ENCODE measurements at regions not wholly inside any gene's neighbourhood (a gene's known extent, or its start where the extent isn't known, plus 50 kb on each side); places are given as distances from the start of the nearest gene placed in this dataset.
"Not testable (repeated sequence)": the region's sequence is repeated elsewhere in the genome, so short reads cannot be mapped to it uniquely, and the experiment has no call there.

GRCh38 chr14:58994130-58994529 lies 194.3 kb upstream of the DAAM1 start:
- H3K36me3 Mint-ChIP-seq, result no peaks in the 10 kb centered on the region
- no peaks in the 10 kb centered on the region for H3K27me3 Mint-ChIP-seq
- H3K4me1 Mint-ChIP-seq, result no peaks in the 10 kb centered on the region
- ATAC-seq (replicated peaks), result no peak
- H3K4me3 Mint-ChIP-seq, result no peak overlapping the region
- H3K27ac Mint-ChIP-seq, result no peak overlapping the region
- peaks cover 12 to 15% of the 10 kb centered on the region in 2 donors for H3K9me3 Mint-ChIP-seq
- no peak for DNase-seq

DNA sequence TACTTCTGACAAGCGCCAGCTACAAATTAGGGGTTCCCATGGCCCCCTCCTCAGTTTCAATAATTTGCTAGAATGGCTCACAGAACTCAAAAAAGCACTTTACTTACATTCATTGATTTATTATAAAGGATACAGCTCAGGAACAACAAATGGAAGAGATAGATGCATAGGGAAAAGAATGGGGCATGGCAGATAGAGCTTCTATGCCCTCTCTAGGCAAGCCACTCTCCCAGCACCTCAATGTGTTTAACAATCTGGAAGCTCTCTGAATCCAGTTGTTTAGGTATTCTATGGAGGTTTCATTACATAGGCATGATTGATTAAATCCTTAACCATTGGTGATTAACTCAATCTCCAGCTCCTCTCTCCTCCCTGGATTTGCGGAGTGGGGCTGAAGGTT lies 184.5 kb upstream of the DAAM1 start:
- peaks cover 0 to 12% of the 10 kb centered on the region in 2 donors for H3K27me3 Mint-ChIP-seq
- no peak for ATAC-seq (replicated peaks)

GRCh38 chr14:59006179-59006578 lies 182.3 kb upstream of the DAAM1 start:
- H3K9me3 Mint-ChIP-seq; H3K4me3 Mint-ChIP-seq; H3K36me3 Mint-ChIP-seq; ATAC-seq (replicated peaks); H3K4me1 Mint-ChIP-seq; DNase-seq; H3K27ac Mint-ChIP-seq: not testable (repeated sequence)
- H3K27me3 Mint-ChIP-seq, result peaks cover 0 to 12% of the 10 kb centered on the region in 2 donors

More for the DNA sequence above, 184.5 kb upstream of the DAAM1 start:
- no peak overlapping the region for H3K27ac Mint-ChIP-seq
- H3K9me3 Mint-ChIP-seq, result peaks cover 4 to 7% of the 10 kb centered on the region in 2 donors
- no peak overlapping the region for H3K4me3 Mint-ChIP-seq
- H3K36me3 Mint-ChIP-seq, result peaks cover 1 to 3% of the 10 kb centered on the region in 2 donors
- H3K4me1 Mint-ChIP-seq, result no peaks in the 10 kb centered on the region
- no peak for DNase-seq

- H3K4me3 Mint-ChIP-seq, result no peak overlapping the region
- no peak for DNase-seq
- H3K36me3 Mint-ChIP-seq, result peaks cover 1 to 3% of the 10 kb centered on the region in 2 donors
- H3K27me3 Mint-ChIP-seq, result peaks cover 0 to 8% of the 10 kb centered on the region in 2 donors
- H3K4me1 Mint-ChIP-seq, result no peaks in the 10 kb centered on the region
- ATAC-seq (replicated peaks), result no peak
- no peak overlapping the region for H3K27ac Mint-ChIP-seq
- H3K9me3 Mint-ChIP-seq, result peaks cover 18% of the 10 kb centered on the region in 2 donors
Measured at GRCh38 chr14:59009967-59010366, 178.5 kb upstream of the DAAM1 start.

GRCh38 chr14:59013672-59014298 lies 174.7 kb upstream of the DAAM1 start:
- H3K9me3 Mint-ChIP-seq, result peaks cover 14% of the 10 kb centered on the region in 2 donors
- no peak for ATAC-seq (replicated peaks)
- no peak for DNase-seq

GRCh38 chr14:59015482-59015881 lies 173.0 kb upstream of the DAAM1 start:
- Mint-ChIP-seq H3K27me3 (no peaks in the 10 kb centered on the region), H3K36me3 (no peaks in the 10 kb centered on the region), H3K4me3 (no peak overlapping the region), H3K9me3 (peaks cover 10 to 14% of the 10 kb centered on the region in 2 donors), H3K27ac (no peak overlapping the region), H3K4me1 (no peaks in the 10 kb centered on the region)
- ATAC-seq (replicated peaks) (no peak), DNase-seq (no peak)

More at GRCh38 chr14:59013672-59014298, 174.7 kb upstream of the DAAM1 start:
- Mint-ChIP-seq H3K27ac (no peak overlapping the region), H3K27me3 (no peaks in the 10 kb centered on the region), H3K4me1 (no peaks in the 10 kb centered on the region), H3K36me3 (no peaks in the 10 kb centered on the region), H3K4me3 (no peak overlapping the region)

GRCh38 chr14:59017285-59017965 lies 171.0 kb upstream of the DAAM1 start:
- ATAC-seq (replicated peaks), result no peak
- Mint-ChIP-seq H3K4me1 (no peaks in the 10 kb centered on the region), H3K9me3 (peaks cover 6 to 12% of the 10 kb centered on the region in 2 donors)

DNA sequence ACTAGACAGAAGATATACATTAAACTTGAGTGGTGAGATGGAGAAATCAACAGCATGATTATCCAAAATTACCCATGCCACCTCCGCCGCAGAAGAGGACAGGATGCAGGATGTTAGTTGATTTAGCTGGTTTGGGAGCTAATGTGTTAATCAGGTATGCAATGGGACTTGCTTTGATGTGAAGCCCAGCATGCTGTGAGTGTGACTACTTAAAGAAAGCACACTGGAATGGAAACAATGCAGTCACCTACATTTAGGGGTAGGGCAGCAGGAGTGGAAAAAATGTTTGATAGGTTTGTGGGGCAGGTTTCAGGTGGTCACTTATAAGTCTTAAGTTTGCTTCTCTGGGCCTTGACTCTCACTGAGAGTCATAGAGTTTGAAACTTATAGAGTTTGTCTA lies 170.0 kb upstream of the DAAM1 start:
- no peak for ATAC-seq (replicated peaks)
- Mint-ChIP-seq H3K27me3 (no peaks in the 10 kb centered on the region), H3K36me3 (no peaks in the 10 kb centered on the region), H3K27ac (no peak overlapping the region), H3K4me3 (no peak overlapping the region), H3K4me1 (no peaks in the 10 kb centered on the region), H3K9me3 (peaks cover 3 to 7% of the 10 kb centered on the region in 2 donors)
- DNase-seq, result no peak

More at GRCh38 chr14:59017285-59017965, 171.0 kb upstream of the DAAM1 start:
- no peak for DNase-seq
- Mint-ChIP-seq H3K4me3 (no peak overlapping the region), H3K27ac (no peak overlapping the region), H3K36me3 (no peaks in the 10 kb centered on the region), H3K27me3 (no peaks in the 10 kb centered on the region)

- Mint-ChIP-seq H3K36me3 (no peaks in the 10 kb centered on the region), H3K27me3 (no peaks in the 10 kb centered on the region), H3K4me1 (no peaks in the 10 kb centered on the region), H3K4me3 (no peak overlapping the region), H3K27ac (no peak overlapping the region), H3K9me3 (peaks cover 0 to 4% of the 10 kb centered on the region in 2 donors)
- no peak for ATAC-seq (replicated peaks)
- no peak for DNase-seq
Measured at GRCh38 chr14:59018978-59019377, 169.5 kb upstream of the DAAM1 start.

DNA sequence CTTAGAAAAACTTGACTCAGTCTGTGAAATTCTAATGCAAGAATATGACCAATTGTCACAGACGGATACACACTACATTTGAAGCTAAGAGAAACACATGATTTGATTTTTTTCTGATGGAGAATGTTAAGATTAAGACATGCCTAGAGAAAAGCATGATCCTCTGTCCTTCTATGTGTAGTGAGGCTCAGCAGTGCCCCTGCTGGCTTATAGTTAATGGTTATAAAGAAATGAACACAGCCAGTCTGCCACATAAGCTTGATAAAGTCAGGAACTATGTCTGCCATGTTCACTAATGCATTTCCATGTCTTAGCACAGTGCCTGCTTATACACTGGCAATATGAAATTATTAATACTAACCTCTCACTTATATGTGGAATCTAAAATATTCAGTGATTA lies 168.1 kb upstream of the DAAM1 start:
- Mint-ChIP-seq H3K4me3 (no peak overlapping the region), H3K27me3 (no peaks in the 10 kb centered on the region), H3K36me3 (no peaks in the 10 kb centered on the region), H3K27ac (no peak overlapping the region), H3K9me3 (no peaks in the 10 kb centered on the region), H3K4me1 (no peaks in the 10 kb centered on the region)
- peak; percentile 60 to 65 for ATAC-seq (replicated peaks)
- no peak for DNase-seq

- ATAC-seq (replicated peaks), result no peak
- H3K27ac Mint-ChIP-seq, result no peak overlapping the region
- no peak for DNase-seq
- H3K27me3 Mint-ChIP-seq, result peaks cover 0 to 5% of the 10 kb centered on the region in 2 donors
- H3K36me3 Mint-ChIP-seq, result no peaks in the 10 kb centered on the region
- no peaks in the 10 kb centered on the region for H3K9me3 Mint-ChIP-seq
- H3K4me3 Mint-ChIP-seq, result no peak overlapping the region
- no peaks in the 10 kb centered on the region for H3K4me1 Mint-ChIP-seq
Measured at GRCh38 chr14:59022144-59022543, 166.3 kb upstream of the DAAM1 start.

DNA sequence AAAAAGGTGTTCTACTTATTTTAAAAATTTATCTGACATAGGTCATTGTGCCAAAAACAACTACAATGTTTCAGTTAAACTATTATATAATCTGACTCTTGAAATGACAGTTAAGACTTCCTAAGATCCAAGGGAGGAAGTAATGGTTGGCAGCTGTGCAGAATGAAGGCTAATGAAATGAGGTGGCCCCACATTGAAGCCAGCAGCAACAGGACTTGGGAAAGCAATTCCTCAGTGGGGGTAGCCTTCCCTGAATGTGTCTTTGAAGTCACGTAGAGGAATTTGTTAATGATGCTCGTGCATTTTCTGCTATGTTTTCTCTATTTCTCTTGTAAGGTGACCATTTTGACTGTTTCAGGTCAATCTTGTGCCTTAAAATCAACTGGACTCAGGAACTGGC lies 162.4 kb upstream of the DAAM1 start:
- peaks cover 5% of the 10 kb centered on the region in 2 donors for H3K4me1 Mint-ChIP-seq
- ATAC-seq (replicated peaks), result no peak
- no peaks in the 10 kb centered on the region for H3K36me3 Mint-ChIP-seq
- H3K27me3 Mint-ChIP-seq, result peaks cover 0 to 5% of the 10 kb centered on the region in 2 donors
- H3K4me3 Mint-ChIP-seq, result no peak overlapping the region
- DNase-seq, result no peak
- H3K9me3 Mint-ChIP-seq, result no peaks in the 10 kb centered on the region
- no peak overlapping the region for H3K27ac Mint-ChIP-seq

GRCh38 chr14:59026640-59027039 lies 161.8 kb upstream of the DAAM1 start:
- H3K27ac Mint-ChIP-seq; DNase-seq; H3K9me3 Mint-ChIP-seq; ATAC-seq (replicated peaks); H3K27me3 Mint-ChIP-seq; H3K4me1 Mint-ChIP-seq; H3K36me3 Mint-ChIP-seq; H3K4me3 Mint-ChIP-seq: not testable (repeated sequence)

- peak; percentile 88 to 93 for ATAC-seq (replicated peaks)
- peak overlapping the region; percentile 56 to 68 for H3K4me3 Mint-ChIP-seq
- peaks cover 0 to 5% of the 10 kb centered on the region in 2 donors for H3K27me3 Mint-ChIP-seq
- H3K27ac Mint-ChIP-seq, result peak overlapping the region; percentile 64
- H3K4me1 Mint-ChIP-seq, result peaks cover 5% of the 10 kb centered on the region in 2 donors
- no peaks in the 10 kb centered on the region for H3K36me3 Mint-ChIP-seq
- H3K9me3 Mint-ChIP-seq, result no peaks in the 10 kb centered on the region
- peak; percentile 15 for DNase-seq
Measured at GRCh38 chr14:59028476-59029202, 159.8 kb upstream of the DAAM1 start.
